Panc1 (cell line): ENCODE measurements at regions not wholly inside any gene's neighbourhood (a gene's known extent, or its start where the extent isn't known, plus 50 kb on each side); places are given as distances from the start of the nearest gene placed in this dataset.

Experiments used
- ATAC-seq: fragments of 200-7000 bp; cut with Tn5 transposase; 2 replicates; pipeline ENCODE4 v1.9.1; 2020; ENCODE audit warnings: mild to moderate bottlenecking, moderate library complexity
- BruUV-seq: library from RNA; stranded (reverse); fragments of 400-500 nt; replicated peaks from 2 replicates; lab custom pipeline; 2021; lab: Mats Ljungman, UMichigan
- CTCF ChIA-PET: fragments of 300-600 bp; sonication (Branson Sonifier 250); formaldehyde crosslinking; loops from one replicate; lab custom pipeline; 2022; ENCODE audit warnings: antibody characterized with exemption; lab: Charles Lee
- POLR2A ChIA-PET: fragments of 300-600 bp; sonication (Branson Sonifier 250); formaldehyde crosslinking; loops from one replicate; lab custom pipeline; 2022; ENCODE audit warnings: antibody characterized with exemption; lab: Charles Lee
- DNase-seq: peaks from one replicate; pipeline ENCODE4 v3.0.0-alpha.2; 2010; ENCODE audit warnings: low read depth, low spot score
- H3K27ac ChIP-seq: 2 replicates; pipeline ENCODE4 v1.5.1; 2011; ENCODE audit warnings: mild to moderate bottlenecking, low read length, inconsistent platforms
- H3K27me3 ChIP-seq: fragments of 200-500 bp; sonication (Bioruptor generic); 2 replicates; pipeline ENCODE4 v1.6.0; 2014; ENCODE audit warnings: low read length, inconsistent platforms; ENCODE audit not compliant: control insufficient read depth, insufficient read depth
- H3K36me3 ChIP-seq: fragments of 200-500 bp; sonication (Bioruptor generic); 2 replicates; pipeline ENCODE4 v1.5.1; 2014; ENCODE audit warnings: inconsistent platforms, mild to moderate bottlenecking, low read length, moderate library complexity; ENCODE audit not compliant: control insufficient read depth, insufficient read depth
- H3K4me1 ChIP-seq: 2 replicates; pipeline ENCODE4 v1.5.1; 2011; ENCODE audit warnings: inconsistent platforms, mild to moderate bottlenecking, low read length, moderate library complexity; ENCODE audit not compliant: control insufficient read depth, insufficient read depth
- H3K4me3 ChIP-seq, 2 experiments: 2 replicates each; pipeline ENCODE4 v1.5.1; 2011 to 2012; ENCODE audit warnings: low read depth in 2 of 2, low read length in 2 of 2, mild to moderate bottlenecking in 2 of 2, inconsistent platforms in 1 of 2, moderate library complexity in 1 of 2
- H3K9me3 ChIP-seq: fragments of 200-500 bp; sonication (Bioruptor generic); 2 replicates; pipeline ENCODE4 v1.5.1; 2014; ENCODE audit warnings: low read depth, mild to moderate bottlenecking, inconsistent platforms, low read length, moderate library complexity; ENCODE audit not compliant: control insufficient read depth, insufficient read depth
- CTCF ChIP-seq: fragments of 450-650 bp; IDR thresholded peaks from 2 replicates; pipeline ENCODE4 v1.5.1; 2017; ENCODE audit warnings: mild to moderate bottlenecking
- POLR2AphosphoS5 ChIP-seq: IDR thresholded peaks from 2 replicates; pipeline ENCODE4 v1.6.1; 2012; ENCODE audit warnings: mild to moderate bottlenecking, low read depth, low read length, moderate library complexity
- REST ChIP-seq, 2 experiments: IDR thresholded peaks; 2 replicates each; pipeline ENCODE4 v1.6.1; 2011 to 2012; ENCODE audit warnings: low read depth in 2 of 2, control low read depth in 1 of 2, low read length in 1 of 2, mild to moderate bottlenecking in 1 of 2, moderate library complexity in 1 of 2; ENCODE audit not compliant: insufficient read depth in 1 of 2
- SIN3A ChIP-seq: IDR thresholded peaks from 2 replicates; pipeline ENCODE4 v1.6.1; 2012; ENCODE audit warnings: low read depth, mild to moderate bottlenecking, low read length, moderate library complexity, borderline replicate concordance; ENCODE audit not compliant: insufficient read depth
- TCF7L2 ChIP-seq: IDR thresholded peaks from 2 replicates; pipeline ENCODE4 v1.6.1; 2011; ENCODE audit warnings: mild to moderate bottlenecking, low read depth, low read length, inconsistent platforms
- in situ Hi-C: cut with HindIII; loops from 2 replicates; pipeline ENCODE4 v1.10.0; 2016; ENCODE audit warnings: low sequenced_read_pairs, low pct_unique_long_range_greater_than_20kb
- intact Hi-C: fragments of 100-400 bp; cut with micrococcal nuclease; formaldehyde crosslinking; loops from one replicate; pipeline ENCODE4 v1.10.0; 2022; ENCODE audit not compliant: unreplicated experiment

GRCh38 chr20:58038123-58038654, 190.3 kb downstream of the ANKRD60 start:
- no peaks in the 10 kb centered on the region for H3K36me3 ChIP-seq
- in situ Hi-C loops = no loop called here
- ChIA-PET POLR2A (no interaction called here), CTCF (no interaction called here)
- no peaks in the 10 kb centered on the region for H3K27me3 ChIP-seq
- DNase-seq = no peak
- no peak for TF ChIP-seq POLR2AphosphoS5
- TF ChIP-seq CTCF = no peak
- no peak for TF ChIP-seq SIN3A
- TF ChIP-seq REST (IDR thresholded peaks at IDR 0.05; ENCODE audit: insufficient read depth in 1 of 2, low read depth in 2 of 2, low read length in 1 of 2) = no peak
- TF ChIP-seq TCF7L2 = no peak
- intact Hi-C loops = no loop called here
- H3K4me3 ChIP-seq = no peak overlapping the region
- no peak for ATAC-seq
- no TSS peak for BruUV-seq
- H3K9me3 ChIP-seq = no peaks in the 10 kb centered on the region
- no peak overlapping the region for H3K27ac ChIP-seq
- H3K4me1 ChIP-seq = no peaks in the 10 kb centered on the region

GRCh38 chr20:58037631-58038030, 190.8 kb downstream of the ANKRD60 start:
- Histone ChIP-seq H3K4me3 (no peak overlapping the region), H3K27me3 (no peaks in the 10 kb centered on the region), H3K9me3 (no peaks in the 10 kb centered on the region), H3K36me3 (no peaks in the 10 kb centered on the region), H3K27ac (no peak overlapping the region), H3K4me1 (no peaks in the 10 kb centered on the region)
- TF ChIP-seq CTCF = no peak
- TF ChIP-seq REST (IDR thresholded peaks at IDR 0.05; ENCODE audit: insufficient read depth in 1 of 2, low read depth in 2 of 2, low read length in 1 of 2) = no peak
- TF ChIP-seq SIN3A = no peak
- no peak for TF ChIP-seq TCF7L2
- no peak for TF ChIP-seq POLR2AphosphoS5
- in situ Hi-C loops (no loop called here), intact Hi-C loops (no loop called here)
- CTCF ChIA-PET = no interaction called here
- DNase-seq (no peak), ATAC-seq (no peak)
- no TSS peak for BruUV-seq
- POLR2A ChIA-PET = no interaction called here
